CD14-positive monocyte (primary cell): ENCODE measurements at regions not wholly inside any gene's neighbourhood (a gene's known extent, or its start where the extent isn't known, plus 50 kb on each side); places are given as distances from the start of the nearest gene placed in this dataset.

ENCODE experiments used
- DNase-seq, 3 donors: peaks; one replicate each; pipeline ENCODE4 v3.0.0-alpha.2; 2011 to 2022
- H2AFZ ChIP-seq: 2 replicates; pipeline ENCODE4 v1.6.0; 2012; ENCODE audit warnings: mild to moderate bottlenecking, low read depth, low read length, inconsistent platforms; ENCODE audit not compliant: insufficient read depth, poor library complexity, severe bottlenecking
- H3K27ac ChIP-seq, 2 donors: 1 replicate in 1 of 2; 2 replicates in 1 of 2; pipeline ENCODE4 v1.5.1; 2012 to 2013; ENCODE audit warnings: low read length in 2 of 2, control low read depth in 1 of 2, inconsistent platforms in 1 of 2, low read depth in 1 of 2, mild to moderate bottlenecking in 1 of 2
- H3K27me3 ChIP-seq, 2 donors: one replicate each; pipeline versions ENCODE4 v1.6.0 to v1.6.1; 2011 to 2013; ENCODE audit warnings: low read length in 2 of 2; ENCODE audit not compliant: control insufficient read depth in 2 of 2, insufficient read depth in 2 of 2
- H3K36me3 ChIP-seq, 2 donors: replicated peaks in 1 of 2; 1 replicate in 1 of 2; 2 replicates in 1 of 2; pipeline versions ENCODE4 v1.5.1 to v1.6.1; 2012 to 2013; ENCODE audit warnings: low read length in 2 of 2, control low read depth in 1 of 2, inconsistent platforms in 1 of 2, mild to moderate bottlenecking in 1 of 2; ENCODE audit not compliant: insufficient read depth in 2 of 2, control insufficient read depth in 1 of 2
- H3K4me1 ChIP-seq, 2 donors: 1 replicate in 1 of 2; 2 replicates in 1 of 2; pipeline versions ENCODE4 v1.5.1 to v1.6.1; 2012 to 2013; ENCODE audit warnings: low read length in 2 of 2, control low read depth in 1 of 2, inconsistent platforms in 1 of 2, mild to moderate bottlenecking in 1 of 2, moderate library complexity in 1 of 2; ENCODE audit not compliant: insufficient read depth in 2 of 2, control insufficient read depth in 1 of 2
- H3K4me2 ChIP-seq: replicated peaks from 2 replicates; pipeline ENCODE3; 2012; ENCODE audit warnings: low read length, moderate library complexity, mild to moderate bottlenecking; ENCODE audit not compliant: poor library complexity, severe bottlenecking; ENCODE audit errors: extremely low read depth
- H3K4me3 ChIP-seq, 3 experiments: fragments of 200-600 bp in 1 of 3; sonication (generic) in 1 of 3; replicated peaks in 1 of 3; 1 replicate in 2 of 3; 2 replicates in 1 of 3; pipeline ENCODE4 v1.5.1; 2011 to 2013; ENCODE audit warnings: low read length in 3 of 3, mild to moderate bottlenecking in 3 of 3, control low read depth in 2 of 3, low read depth in 2 of 3, inconsistent platforms in 1 of 3, moderate library complexity in 1 of 3
- H3K79me2 ChIP-seq: 2 replicates; pipeline ENCODE4 v1.6.0; 2012; ENCODE audit warnings: mild to moderate bottlenecking, control low read depth, inconsistent platforms, low read length, moderate library complexity; ENCODE audit not compliant: insufficient read depth
- H3K9ac ChIP-seq: 2 replicates; pipeline ENCODE4 v1.6.0; 2017; ENCODE audit warnings: low read length, mild to moderate bottlenecking; ENCODE audit not compliant: insufficient read depth, poor library complexity, severe bottlenecking
- H3K9me3 ChIP-seq, 2 donors: replicated peaks in 1 of 2; 1 replicate in 1 of 2; 2 replicates in 1 of 2; pipeline versions ENCODE4 v1.5.1 to v1.6.1; 2012 to 2013; ENCODE audit warnings: low read length in 2 of 2, control low read depth in 1 of 2; ENCODE audit not compliant: control insufficient read depth in 1 of 2, insufficient read depth in 1 of 2
- H4K20me1 ChIP-seq: 2 replicates; pipeline ENCODE4 v1.6.0; 2012; ENCODE audit warnings: mild to moderate bottlenecking, low read length, control low read depth, moderate library complexity; ENCODE audit not compliant: insufficient read depth
- H3K27ac Mint-ChIP-seq, 7 donors: one replicate each; pipeline ENCODE4 v1.8.0; 2020; ENCODE audit warnings: mild to moderate bottlenecking in 7 of 7, mixed read lengths in 7 of 7, moderate library complexity in 6 of 7, inconsistent platforms in 2 of 7
- H3K27me3 Mint-ChIP-seq, 3 donors: one replicate each; pipeline ENCODE4 v1.8.0; 2021 to 2022; ENCODE audit warnings: low read depth in 3 of 3, mild to moderate bottlenecking in 3 of 3, mixed read lengths in 3 of 3, moderate library complexity in 3 of 3, inconsistent platforms in 1 of 3
- H3K36me3 Mint-ChIP-seq, 2 donors: one replicate each; pipeline ENCODE4 v1.8.0; 2020; ENCODE audit warnings: mixed read lengths in 2 of 2, inconsistent platforms in 1 of 2, mild to moderate bottlenecking in 1 of 2
- H3K4me1 Mint-ChIP-seq: one replicate; pipeline ENCODE4 v1.8.0; 2020; ENCODE audit warnings: mild to moderate bottlenecking, mixed read lengths
- H3K4me3 Mint-ChIP-seq, 2 donors: one replicate each; pipeline ENCODE4 v1.8.0; 2020; ENCODE audit warnings: mild to moderate bottlenecking in 2 of 2, mixed read lengths in 2 of 2, moderate library complexity in 1 of 2
- H3K9me3 Mint-ChIP-seq, 7 donors: one replicate each; pipeline ENCODE4 v1.8.0; 2020 to 2022; ENCODE audit warnings: mixed read lengths in 7 of 7, mild to moderate bottlenecking in 6 of 7, moderate library complexity in 6 of 7, inconsistent platforms in 2 of 7
- CTCF ChIP-seq: fragments of 200-600 bp; IDR thresholded peaks from one replicate; pipeline ENCODE4 v1.8.0; 2022; ENCODE audit warnings: antibody characterized with exemption, mild to moderate bottlenecking
- WGBS: methylation state at CpG from one replicate; pipeline ENCODE4 v1.1.5; 2013; ENCODE audit warnings: missing lambda C conversion rate; ENCODE audit not compliant: insufficient coverage; 5-methylcytosine and 5-hydroxymethylcytosine counted together
- intact Hi-C, 2 donors: fragments of 100-400 bp; cut with micrococcal nuclease; formaldehyde crosslinking; loops; one replicate each; pipeline versions ENCODE4 v1.15.0 to v1.15.1; 2023

- Histone ChIP-seq H3K27ac (no peak overlapping the region), H3K9ac (no peak overlapping the region), H3K4me2 (no peak overlapping the region), H3K4me1 (no peaks in the 10 kb centered on the region), H4K20me1 (no peaks in the 10 kb centered on the region), H3K4me3 (no peak overlapping the region), H3K9me3 (no peaks in the 10 kb centered on the region), H3K79me2 (no peaks in the 10 kb centered on the region), H3K36me3 (no peaks in the 10 kb centered on the region), H3K27me3 (no peaks in the 10 kb centered on the region), H2AFZ (no peak overlapping the region)
- intact Hi-C loops: no loop called here
- no peak for DNase-seq
- Mint-ChIP-seq H3K4me3 (peak overlapping the region in 1 of 2 donors; percentile 2), H3K27me3 (peaks cover 2 to 6% (median 2%) of the 10 kb centered on the region in 3 donors), H3K36me3 (no peaks in the 10 kb centered on the region), H3K9me3 (no peaks in the 10 kb centered on the region), H3K27ac (no peak overlapping the region), H3K4me1 (no peaks in the 10 kb centered on the region)
- TF ChIP-seq CTCF: no peak
- WGBS: 89% methylated on average over 3 of the region's 6 CpGs
These were observed 62.8 kb upstream of the COL13A1 start for GRCh38 chr10:69738858-69739435.

- H4K20me1 ChIP-seq: no peaks in the 10 kb centered on the region
- 100% methylated on average over 2 of the region's 7 CpGs for WGBS
- intact Hi-C loops: no loop called here
- Mint-ChIP-seq H3K27me3 (peaks cover 2 to 8% (median 2%) of the 10 kb centered on the region in 3 donors), H3K27ac (no peak overlapping the region), H3K4me3 (no peak overlapping the region), H3K4me1 (no peaks in the 10 kb centered on the region), H3K9me3 (no peaks in the 10 kb centered on the region), H3K36me3 (no peaks in the 10 kb centered on the region)
- no peaks in the 10 kb centered on the region for H3K9me3 ChIP-seq
- H3K4me3 ChIP-seq: no peak overlapping the region
- no peak for DNase-seq
- no peak overlapping the region for H3K27ac ChIP-seq
- H3K79me2 ChIP-seq: no peaks in the 10 kb centered on the region
- H3K4me2 ChIP-seq: no peak overlapping the region
- no peaks in the 10 kb centered on the region for H3K4me1 ChIP-seq
- no peaks in the 10 kb centered on the region for H3K27me3 ChIP-seq
- no peak overlapping the region for H2AFZ ChIP-seq
- H3K36me3 ChIP-seq: no peaks in the 10 kb centered on the region
- TF ChIP-seq CTCF: no peak
- H3K9ac ChIP-seq: no peak overlapping the region
These were observed 62.1 kb upstream of the COL13A1 start for GRCh38 chr10:69739634-69740033.
